HepG2 (cell line): ENCODE measurements at regions not wholly inside any gene's neighbourhood (a gene's known extent, or its start where the extent isn't known, plus 50 kb on each side); places are given as distances from the start of the nearest gene placed in this dataset.

Source experiments
- ATAC-seq: fragments of 200-7000 bp; cut with Tn5 transposase; 3 replicates; pipeline ENCODE4 v1.9.1; 2020; ENCODE audit warnings: mild to moderate bottlenecking, moderate library complexity
- BruUV-seq: library from RNA; stranded (reverse); fragments of 400-500 nt; replicated peaks from 2 replicates; lab custom pipeline; 2021; lab: Mats Ljungman, UMichigan
- CTCF ChIA-PET: fragments of 300-600 bp; formaldehyde crosslinking; extraction: SDS; loops from one replicate; lab custom pipeline; 2021; ENCODE audit warnings: low total read pairs, inconsistent platforms, low intra/inter-chr PET ratio; lab: Yijun Ruan, JAX
- POLR2A ChIA-PET: fragments of 350-600 bp; sonication (Branson Sonifier 250); formaldehyde crosslinking; loops from one replicate; lab custom pipeline; 2020; ENCODE audit warnings: antibody characterized with exemption, inconsistent platforms; lab: Yijun Ruan, JAX
- DNase-seq: peaks from one replicate; pipeline ENCODE4 v3.0.0-alpha.2; 2015; ENCODE audit warnings: low spot score
- FAIRE-seq: peaks from 3 replicates; lab custom pipeline; 2011; peaks lifted over from hg19 to GRCh38; lab: Jason Lieb, UNC
- H2AFZ ChIP-seq: one replicate; pipeline ENCODE4 v1.6.1; 2011; ENCODE audit warnings: low read length, inconsistent platforms
- H3K27ac ChIP-seq: fragments of 300-600 bp; 3 replicates; pipeline ENCODE4 v1.8.0; 2011; ENCODE audit warnings: mixed run types, mild to moderate bottlenecking, mixed read lengths, low read length, inconsistent platforms; ENCODE audit not compliant: insufficient read depth; ENCODE audit errors: extremely low read length
- H3K27me3 ChIP-seq, 2 experiments: fragments of 200-600 bp in 1 of 2; 2 replicates in 1 of 2; 3 replicates in 1 of 2; pipeline versions ENCODE4 v1.6.0 to v1.8.0; 2011; ENCODE audit warnings: low read length in 2 of 2, mild to moderate bottlenecking in 2 of 2, moderate library complexity in 2 of 2, inconsistent platforms in 1 of 2; ENCODE audit not compliant: insufficient read depth in 2 of 2, control insufficient read depth in 1 of 2
- H3K36me3 ChIP-seq, 2 experiments: fragments of 200-600 bp in 1 of 2; replicated peaks in 1 of 2; 2 replicates in 1 of 2; 3 replicates in 1 of 2; pipeline versions ENCODE4 v1.5.1 to v1.8.0; 2011; ENCODE audit warnings: low read length in 2 of 2, inconsistent platforms in 1 of 2; ENCODE audit not compliant: insufficient read depth in 2 of 2, control insufficient read depth in 1 of 2
- H3K4me1 ChIP-seq: 2 replicates; pipeline ENCODE4 v1.5.1; 2012; ENCODE audit warnings: low read length, inconsistent platforms; ENCODE audit not compliant: insufficient read depth
- H3K4me2 ChIP-seq: 2 replicates; pipeline ENCODE4 v1.6.0; 2011; ENCODE audit warnings: low read depth, low read length, inconsistent platforms
- H3K4me3 ChIP-seq, 3 experiments: fragments of 200-600 bp in 1 of 3; sonication (generic), shearing (Covaris generic) in 1 of 3; replicated peaks in 1 of 3; 2 replicates each; pipeline ENCODE4 v1.5.1; 2011 to 2016; ENCODE audit warnings: low read length in 3 of 3, inconsistent platforms in 2 of 3, low read depth in 2 of 3, mild to moderate bottlenecking in 2 of 3, control low read depth in 1 of 3, mixed read lengths in 1 of 3; ENCODE audit not compliant: insufficient read depth in 1 of 3
- H3K79me2 ChIP-seq: one replicate; pipeline ENCODE4 v1.6.1; 2011; ENCODE audit warnings: low read length, inconsistent platforms; ENCODE audit not compliant: insufficient read depth
- H3K9ac ChIP-seq: 2 replicates; pipeline ENCODE4 v1.6.0; 2011; ENCODE audit warnings: mild to moderate bottlenecking, low read depth, low read length, inconsistent platforms; ENCODE audit not compliant: insufficient read depth
- H3K9me3 ChIP-seq: 2 replicates; pipeline ENCODE4 v1.5.1; 2012; ENCODE audit warnings: mild to moderate bottlenecking, low read length
- H4K20me1 ChIP-seq: 2 replicates; pipeline ENCODE4 v1.6.0; 2011; ENCODE audit warnings: inconsistent platforms, mild to moderate bottlenecking, low read length, moderate library complexity; ENCODE audit not compliant: insufficient read depth
- HDAC1 ChIP-seq: sonication (generic); formaldehyde crosslinking; IDR thresholded peaks from 2 replicates; pipeline ENCODE4 v1.5.1; 2020; ENCODE audit warnings: mild to moderate bottlenecking, missing genetic modification reagents
- HMG20B ChIP-seq: conservative IDR thresholded peaks from 2 replicates; pipeline ENCODE4 v1.6.1; 2016; ENCODE audit warnings: missing genetic modification reagents, missing compliant biosample characterization
- NFE2L2 ChIP-seq: fragments of 150-350 bp; IDR thresholded peaks from 2 replicates; pipeline ENCODE4 v1.6.1; 2014; ENCODE audit warnings: low read length
- NONO ChIP-seq, 2 experiments: fragments of 450-650 bp in 1 of 2; sonication (generic) in 1 of 2; formaldehyde crosslinking in 1 of 2; IDR thresholded peaks in 1 of 2; conservative IDR thresholded peaks in 1 of 2; 2 replicates each; pipeline versions ENCODE4 v1.6.1 to v1.8.0; 2017 to 2022; ENCODE audit warnings: mild to moderate bottlenecking in 1 of 2, missing genetic modification reagents in 1 of 2, moderate library complexity in 1 of 2
- PLRG1 ChIP-seq: fragments of 450-650 bp; conservative IDR thresholded peaks from 2 replicates; pipeline ENCODE4 v1.6.1; 2016
- PRPF4 ChIP-seq: fragments of 200-400 bp; formaldehyde crosslinking; IDR thresholded peaks from 2 replicates; pipeline ENCODE4 v1.6.1; 2016; ENCODE audit warnings: low read length, low read depth; ENCODE audit not compliant: poor library complexity, severe bottlenecking
- ZNF326 ChIP-seq: sonication (generic); formaldehyde crosslinking; IDR thresholded peaks from 2 replicates; pipeline ENCODE4 v1.4.0; 2020; ENCODE audit warnings: missing genetic modification reagents, borderline replicate concordance
- ZNF468 ChIP-seq: sonication (generic); formaldehyde crosslinking; IDR thresholded peaks from 2 replicates; pipeline ENCODE4 v1.8.0; 2022; ENCODE audit warnings: mild to moderate bottlenecking, moderate library complexity, missing genetic modification reagents
- ZNF567 ChIP-seq: sonication (generic); formaldehyde crosslinking; IDR thresholded peaks from 2 replicates; pipeline ENCODE4 v1.8.1; 2023; ENCODE audit warnings: mild to moderate bottlenecking, missing genetic modification reagents, borderline replicate concordance
- ZNF577 ChIP-seq: sonication (generic); formaldehyde crosslinking; IDR thresholded peaks from 2 replicates; pipeline ENCODE4 v1.4.0; 2020; ENCODE audit warnings: mild to moderate bottlenecking, low read depth, missing genetic modification reagents, borderline replicate concordance
- WGBS: methylation state at CpG from one replicate; pipeline ENCODE4 v1.1.6; 2017; ENCODE audit warnings: low lambda C conversion rate; 5-methylcytosine and 5-hydroxymethylcytosine counted together
- in situ Hi-C: cut with HindIII; loops from 2 replicates; pipeline ENCODE4 v1.10.0; 2017; ENCODE audit warnings: low pct_unique_long_range_greater_than_20kb; ENCODE audit not compliant: extremely low pct_ligation_motif_present
- intact Hi-C: fragments of 100-400 bp; cut with micrococcal nuclease; formaldehyde crosslinking; loops from one replicate; pipeline ENCODE4 v1.10.0; 2022; ENCODE audit not compliant: unreplicated experiment
- TF ChIP-seq, protein P1 (sequence below): sonication (generic); formaldehyde crosslinking; IDR thresholded peaks from 2 replicates; pipeline ENCODE4 v1.4.0; 2020; ENCODE audit warnings: missing genetic modification reagents
- TF ChIP-seq, protein P2 (sequence below): IDR thresholded peaks from 2 replicates; pipeline ENCODE4 v1.6.1; 2016; ENCODE audit warnings: missing compliant biosample characterization, missing genetic modification reagents, borderline replicate concordance
- TF ChIP-seq, protein P3 (sequence below): sonication (generic); formaldehyde crosslinking; IDR thresholded peaks from 2 replicates; pipeline ENCODE4 v1.8.1; 2022; ENCODE audit warnings: mild to moderate bottlenecking, missing genetic modification reagents
- TF ChIP-seq, protein P4 (sequence below): sonication (generic); formaldehyde crosslinking; IDR thresholded peaks from 2 replicates; pipeline ENCODE4 v1.4.0; 2020; ENCODE audit warnings: mild to moderate bottlenecking, missing genetic modification reagents
- TF ChIP-seq, protein P5 (sequence below): IDR thresholded peaks from 2 replicates; pipeline ENCODE4 v1.6.1; 2016; ENCODE audit warnings: mild to moderate bottlenecking
- TF ChIP-seq, protein P6 (sequence below), 2 experiments: sonication (generic) in 1 of 2; formaldehyde crosslinking in 1 of 2; IDR thresholded peaks; 2 replicates each; pipeline versions ENCODE4 v1.4.0 to v1.6.1; 2018 to 2020; ENCODE audit warnings: missing genetic modification reagents in 2 of 2, borderline replicate concordance in 1 of 2, low read depth in 1 of 2, mild to moderate bottlenecking in 1 of 2, missing biosample characterization in 1 of 2

DNA sequence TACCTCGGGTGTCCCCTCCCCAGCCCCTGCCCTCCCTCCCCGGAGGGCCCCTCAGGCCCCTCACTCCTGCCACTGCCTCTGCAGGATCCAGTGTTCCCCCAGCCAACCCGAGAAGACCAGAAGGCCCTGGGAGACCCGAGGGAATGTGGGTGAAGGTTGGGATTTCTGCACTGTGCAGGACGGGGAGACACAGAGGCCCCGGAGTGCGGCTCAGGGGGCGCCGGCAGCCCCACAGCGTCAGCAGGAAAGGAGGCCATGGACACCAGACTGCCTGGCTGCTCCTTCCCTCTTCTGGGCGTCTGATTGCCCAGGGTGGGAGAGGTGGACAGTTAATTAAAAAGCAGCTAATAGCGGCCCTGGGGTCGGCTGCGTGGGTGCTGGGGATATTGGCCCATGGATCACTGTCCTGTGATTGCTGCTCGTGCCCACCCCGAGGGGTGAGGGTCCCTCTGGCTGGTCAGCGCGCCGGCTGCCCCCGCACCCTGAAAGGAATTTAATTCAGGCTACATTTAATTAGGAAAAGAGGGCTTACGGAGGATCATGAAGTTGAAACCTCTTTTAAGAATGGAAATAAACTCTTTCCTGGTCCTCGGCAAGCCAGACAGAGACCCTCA is 57.8 kb upstream of the NKX1-1 start:
- H3K27ac ChIP-seq: no peak overlapping the region
- WGBS: 23% methylated on average over 16 of the region's 22 CpGs
- no peaks in the 10 kb centered on the region for H4K20me1 ChIP-seq
- no peak overlapping the region for H2AFZ ChIP-seq
- H3K4me1 ChIP-seq: no peaks in the 10 kb centered on the region
- H3K27me3 ChIP-seq: peaks cover 16 to 65% of the 10 kb centered on the region in 2 experiments; a peak in 4 of 5 replicates
- no peak overlapping the region for H3K4me3 ChIP-seq
- POLR2A ChIA-PET: no interaction called here
- CTCF ChIA-PET: no interaction called here
- no TSS peak for BruUV-seq
- intact Hi-C loops (no loop called here), in situ Hi-C loops (no loop called here)
- no peaks in the 10 kb centered on the region for H3K36me3 ChIP-seq
- no peak overlapping the region for H3K9ac ChIP-seq
- ATAC-seq: no peak
- H3K4me2 ChIP-seq: no peak overlapping the region
- no peak for FAIRE-seq
- H3K9me3 ChIP-seq: no peaks in the 10 kb centered on the region
- no peaks in the 10 kb centered on the region for H3K79me2 ChIP-seq
- DNase-seq: no peak
- TF ChIP-seq, protein P1, sequence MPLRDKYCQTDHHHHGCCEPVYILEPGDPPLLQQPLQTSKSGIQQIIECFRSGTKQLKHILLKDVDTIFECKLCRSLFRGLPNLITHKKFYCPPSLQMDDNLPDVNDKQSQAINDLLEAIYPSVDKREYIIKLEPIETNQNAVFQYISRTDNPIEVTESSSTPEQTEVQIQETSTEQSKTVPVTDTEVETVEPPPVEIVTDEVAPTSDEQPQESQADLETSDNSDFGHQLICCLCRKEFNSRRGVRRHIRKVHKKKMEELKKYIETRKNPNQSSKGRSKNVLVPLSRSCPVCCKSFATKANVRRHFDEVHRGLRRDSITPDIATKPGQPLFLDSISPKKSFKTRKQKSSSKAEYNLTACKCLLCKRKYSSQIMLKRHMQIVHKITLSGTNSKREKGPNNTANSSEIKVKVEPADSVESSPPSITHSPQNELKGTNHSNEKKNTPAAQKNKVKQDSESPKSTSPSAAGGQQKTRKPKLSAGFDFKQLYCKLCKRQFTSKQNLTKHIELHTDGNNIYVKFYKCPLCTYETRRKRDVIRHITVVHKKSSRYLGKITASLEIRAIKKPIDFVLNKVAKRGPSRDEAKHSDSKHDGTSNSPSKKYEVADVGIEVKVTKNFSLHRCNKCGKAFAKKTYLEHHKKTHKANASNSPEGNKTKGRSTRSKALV (CRISPR knock-in tag): no peak
- TF ChIP-seq, protein P2, sequence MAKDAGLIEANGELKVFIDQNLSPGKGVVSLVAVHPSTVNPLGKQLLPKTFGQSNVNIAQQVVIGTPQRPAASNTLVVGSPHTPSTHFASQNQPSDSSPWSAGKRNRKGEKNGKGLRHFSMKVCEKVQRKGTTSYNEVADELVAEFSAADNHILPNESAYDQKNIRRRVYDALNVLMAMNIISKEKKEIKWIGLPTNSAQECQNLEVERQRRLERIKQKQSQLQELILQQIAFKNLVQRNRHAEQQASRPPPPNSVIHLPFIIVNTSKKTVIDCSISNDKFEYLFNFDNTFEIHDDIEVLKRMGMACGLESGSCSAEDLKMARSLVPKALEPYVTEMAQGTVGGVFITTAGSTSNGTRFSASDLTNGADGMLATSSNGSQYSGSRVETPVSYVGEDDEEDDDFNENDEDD (CRISPR knock-in tag): no peak
- TF ChIP-seq, protein P3, sequence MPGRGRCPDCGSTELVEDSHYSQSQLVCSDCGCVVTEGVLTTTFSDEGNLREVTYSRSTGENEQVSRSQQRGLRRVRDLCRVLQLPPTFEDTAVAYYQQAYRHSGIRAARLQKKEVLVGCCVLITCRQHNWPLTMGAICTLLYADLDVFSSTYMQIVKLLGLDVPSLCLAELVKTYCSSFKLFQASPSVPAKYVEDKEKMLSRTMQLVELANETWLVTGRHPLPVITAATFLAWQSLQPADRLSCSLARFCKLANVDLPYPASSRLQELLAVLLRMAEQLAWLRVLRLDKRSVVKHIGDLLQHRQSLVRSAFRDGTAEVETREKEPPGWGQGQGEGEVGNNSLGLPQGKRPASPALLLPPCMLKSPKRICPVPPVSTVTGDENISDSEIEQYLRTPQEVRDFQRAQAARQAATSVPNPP (CRISPR knock-in tag): no peak
- TF ChIP-seq NFE2L2: no peak
- no peak for TF ChIP-seq HDAC1 (CRISPR knock-in tag)
- no peak for TF ChIP-seq ZNF326 (CRISPR knock-in tag)
- no peak for TF ChIP-seq PRPF4
- TF ChIP-seq, protein P4, sequence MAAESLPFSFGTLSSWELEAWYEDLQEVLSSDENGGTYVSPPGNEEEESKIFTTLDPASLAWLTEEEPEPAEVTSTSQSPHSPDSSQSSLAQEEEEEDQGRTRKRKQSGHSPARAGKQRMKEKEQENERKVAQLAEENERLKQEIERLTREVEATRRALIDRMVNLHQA (CRISPR knock-in tag): no peak
- no peak for TF ChIP-seq PLRG1
- TF ChIP-seq ZNF567 (CRISPR knock-in tag): no peak
- no peak for TF ChIP-seq ZNF577 (CRISPR knock-in tag)
- TF ChIP-seq, protein P5, sequence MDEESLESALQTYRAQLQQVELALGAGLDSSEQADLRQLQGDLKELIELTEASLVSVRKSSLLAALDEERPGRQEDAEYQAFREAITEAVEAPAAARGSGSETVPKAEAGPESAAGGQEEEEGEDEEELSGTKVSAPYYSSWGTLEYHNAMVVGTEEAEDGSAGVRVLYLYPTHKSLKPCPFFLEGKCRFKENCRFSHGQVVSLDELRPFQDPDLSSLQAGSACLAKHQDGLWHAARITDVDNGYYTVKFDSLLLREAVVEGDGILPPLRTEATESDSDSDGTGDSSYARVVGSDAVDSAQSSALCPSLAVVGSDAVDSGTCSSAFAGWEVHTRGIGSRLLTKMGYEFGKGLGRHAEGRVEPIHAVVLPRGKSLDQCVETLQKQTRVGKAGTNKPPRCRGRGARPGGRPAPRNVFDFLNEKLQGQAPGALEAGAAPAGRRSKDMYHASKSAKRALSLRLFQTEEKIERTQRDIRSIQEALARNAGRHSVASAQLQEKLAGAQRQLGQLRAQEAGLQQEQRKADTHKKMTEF (CRISPR knock-in tag): no peak
- no peak for TF ChIP-seq NONO (IDR thresholded peaks at IDR 0.05)
- TF ChIP-seq NONO (CRISPR knock-in tag; conservative IDR thresholded peaks at IDR 0.05): no peak
- TF ChIP-seq ZNF468 (CRISPR knock-in tag): no peak
- TF ChIP-seq, protein P6, sequence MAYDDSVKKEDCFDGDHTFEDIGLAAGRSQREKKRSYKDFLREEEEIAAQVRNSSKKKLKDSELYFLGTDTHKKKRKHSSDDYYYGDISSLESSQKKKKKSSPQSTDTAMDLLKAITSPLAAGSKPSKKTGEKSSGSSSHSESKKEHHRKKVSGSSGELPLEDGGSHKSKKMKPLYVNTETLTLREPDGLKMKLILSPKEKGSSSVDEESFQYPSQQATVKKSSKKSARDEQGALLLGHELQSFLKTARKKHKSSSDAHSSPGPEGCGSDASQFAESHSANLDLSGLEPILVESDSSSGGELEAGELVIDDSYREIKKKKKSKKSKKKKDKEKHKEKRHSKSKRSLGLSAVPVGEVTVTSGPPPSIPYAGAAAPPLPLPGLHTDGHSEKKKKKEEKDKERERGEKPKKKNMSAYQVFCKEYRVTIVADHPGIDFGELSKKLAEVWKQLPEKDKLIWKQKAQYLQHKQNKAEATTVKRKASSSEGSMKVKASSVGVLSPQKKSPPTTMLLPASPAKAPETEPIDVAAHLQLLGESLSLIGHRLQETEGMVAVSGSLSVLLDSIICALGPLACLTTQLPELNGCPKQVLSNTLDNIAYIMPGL (CRISPR knock-in tag; IDR thresholded peaks at IDR 0.05; ENCODE audit: borderline replicate concordance in 1 of 2, low read depth in 1 of 2): no peak
- TF ChIP-seq HMG20B (CRISPR knock-in tag): no peak
